SK-N-SH treated with all-trans-retinoic acid at 6 μM for 48 hours (cell line): ENCODE measurements at regions not wholly inside any gene's neighbourhood (a gene's known extent, or its start where the extent isn't known, plus 50 kb on each side); places are given as distances from the start of the nearest gene placed in this dataset.
A peak's percentile ranks its signal among the peaks of the same experiment; 100 is the strongest.

Experiments
- ESRRG ChIP-seq: fragments of 250-450 bp; sonication (Bioruptor Pico); IDR thresholded peaks from 2 replicates; pipeline ENCODE4 v1.6.1; 2021; ENCODE audit warnings: mild to moderate bottlenecking
- GLIS3 ChIP-seq: fragments of 250-450 bp; sonication (Bioruptor Pico); IDR thresholded peaks from 2 replicates; pipeline ENCODE4 v1.5.0; 2020; ENCODE audit warnings: mild to moderate bottlenecking, moderate library complexity
- ISL1 ChIP-seq: fragments of 250-450 bp; sonication (Bioruptor Pico); IDR thresholded peaks from 2 replicates; pipeline ENCODE4 v2.1.2; 2022; ENCODE audit warnings: mild to moderate bottlenecking, moderate library complexity
- RARB ChIP-seq: fragments of 250-450 bp; sonication (Bioruptor Pico); IDR thresholded peaks from 2 replicates; pipeline ENCODE4 v1.8.0; 2021; ENCODE audit warnings: mild to moderate bottlenecking, moderate library complexity
- SNAI2 ChIP-seq: fragments of 250-450 bp; sonication (Bioruptor Pico); IDR thresholded peaks from 2 replicates; pipeline ENCODE4 v1.5.0; 2020; ENCODE audit warnings: mild to moderate bottlenecking, moderate library complexity
- TCF4 ChIP-seq: fragments of 250-450 bp; sonication (Bioruptor Pico); IDR thresholded peaks from 2 replicates; pipeline ENCODE4 v1.8.0; 2021; ENCODE audit warnings: mild to moderate bottlenecking, moderate library complexity, borderline replicate concordance
- ZFP3 ChIP-seq: fragments of 250-450 bp; sonication (Bioruptor Pico); IDR thresholded peaks from 2 replicates; pipeline ENCODE4 v1.5.0; 2020; ENCODE audit warnings: mild to moderate bottlenecking, moderate library complexity
- ZFP30 ChIP-seq: fragments of 450-650 bp; formaldehyde crosslinking; IDR thresholded peaks from 2 replicates; pipeline ENCODE4 v1.5.0; 2022; ENCODE audit warnings: mild to moderate bottlenecking, moderate library complexity
- ZNF565 ChIP-seq: fragments of 450-650 bp; formaldehyde crosslinking; conservative IDR thresholded peaks from 2 replicates; pipeline ENCODE4 v1.5.0; 2020; ENCODE audit warnings: low read depth, mild to moderate bottlenecking, moderate library complexity
- ZNF8 ChIP-seq: fragments of 450-650 bp; formaldehyde crosslinking; IDR thresholded peaks from 2 replicates; pipeline ENCODE4 v1.5.0; 2020; ENCODE audit warnings: mild to moderate bottlenecking, moderate library complexity

- no peak for TF ChIP-seq ESRRG (CRISPR knock-in tag)
- peak; percentile 25; the same call in 1 of the 2 replicates for TF ChIP-seq TCF4 (CRISPR knock-in tag)
- no peak for TF ChIP-seq ZFP30 (CRISPR knock-in tag)
- TF ChIP-seq ISL1: no peak
- TF ChIP-seq ZNF8 (CRISPR knock-in tag): no peak
- TF ChIP-seq GLIS3 (CRISPR knock-in tag): no peak
- no peak for TF ChIP-seq ZFP3 (CRISPR knock-in tag)
- TF ChIP-seq RARB (CRISPR knock-in tag): no peak
- TF ChIP-seq ZNF565 (CRISPR knock-in tag): no peak
- TF ChIP-seq SNAI2 (CRISPR knock-in tag): no peak
Measured at GRCh38 chr5:127187706-127188105, 102.9 kb upstream of the MEGF10 start.
